NCI-H2227 (cell line): ENCODE measurements at regions not wholly inside any gene's neighbourhood (a gene's known extent, or its start where the extent isn't known, plus 50 kb on each side); places are given as distances from the start of the nearest gene placed in this dataset.

ENCODE experiments used
- DNase-seq: peaks from one replicate; lab custom pipeline; 2025; ENCODE audit not compliant: unreplicated experiment; lab: John Stamatoyannopoulos, UW

DNA sequence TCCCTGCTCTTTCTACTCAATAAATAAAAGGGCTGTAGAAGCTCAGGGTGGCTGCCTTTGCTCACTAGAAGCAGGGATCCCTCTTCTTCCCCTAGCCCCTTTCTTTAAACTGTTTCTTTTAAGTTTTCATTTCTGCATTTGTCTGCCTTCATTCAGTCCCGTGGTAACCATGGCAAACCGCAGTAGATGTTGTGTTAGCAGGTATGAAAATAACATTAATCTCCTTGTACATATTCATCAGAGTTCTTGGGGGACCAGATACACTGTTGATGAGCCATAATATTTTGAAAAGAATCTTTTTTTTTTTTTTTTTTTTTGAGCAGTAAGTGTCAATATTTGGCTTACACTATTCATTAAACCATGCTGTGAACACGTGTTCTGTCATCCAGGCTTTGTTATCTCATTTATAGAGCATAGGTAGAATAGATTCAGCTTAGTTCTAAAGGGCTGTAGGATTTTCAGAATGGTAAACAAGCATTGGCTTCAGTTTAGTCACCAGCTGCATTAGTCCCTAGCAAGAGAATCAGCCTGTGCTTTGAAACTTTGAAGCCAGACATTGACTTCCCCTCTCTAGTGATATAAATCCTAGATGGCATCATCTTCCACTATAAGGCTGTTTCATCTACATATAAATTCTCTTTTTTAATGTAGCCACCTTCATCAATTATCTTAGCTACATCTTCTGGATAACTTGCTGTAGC lies 59.4 kb upstream of the SPRY2 start:
- no peak for DNase-seq

GRCh38 chr13:80399340-80400163 lies 58.6 kb upstream of the SPRY2 start:
- DNase-seq, result no peak
